NCI-H187 (cell line): ENCODE measurements at regions not wholly inside any gene's neighbourhood (a gene's known extent, or its start where the extent isn't known, plus 50 kb on each side); places are given as distances from the start of the nearest gene placed in this dataset.

Experiments
- DNase-seq, 2 experiments: peaks; one replicate each; lab custom pipeline; 2025; lab: John Stamatoyannopoulos, UW

DNA sequence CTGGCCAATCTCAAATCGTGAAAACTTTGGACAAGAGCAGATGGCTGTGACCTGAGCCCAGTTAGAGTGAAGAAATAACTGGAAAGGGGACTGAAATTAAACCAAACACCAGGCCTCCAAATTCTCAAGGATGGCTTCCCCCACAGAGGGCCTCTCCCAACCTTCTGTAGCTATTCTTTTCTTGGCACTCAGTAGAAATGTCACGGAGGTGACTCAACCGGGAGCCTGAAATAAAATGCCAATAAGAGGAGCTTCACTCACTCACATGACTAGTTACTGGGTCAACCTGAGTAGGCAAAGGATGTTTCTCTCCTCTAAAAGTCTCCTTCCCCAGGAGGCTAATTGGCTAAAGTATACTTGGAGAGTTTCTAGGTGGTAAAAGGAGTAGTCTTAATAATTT is 230.7 kb downstream of the MAF start:
- DNase-seq: no peak

DNA sequence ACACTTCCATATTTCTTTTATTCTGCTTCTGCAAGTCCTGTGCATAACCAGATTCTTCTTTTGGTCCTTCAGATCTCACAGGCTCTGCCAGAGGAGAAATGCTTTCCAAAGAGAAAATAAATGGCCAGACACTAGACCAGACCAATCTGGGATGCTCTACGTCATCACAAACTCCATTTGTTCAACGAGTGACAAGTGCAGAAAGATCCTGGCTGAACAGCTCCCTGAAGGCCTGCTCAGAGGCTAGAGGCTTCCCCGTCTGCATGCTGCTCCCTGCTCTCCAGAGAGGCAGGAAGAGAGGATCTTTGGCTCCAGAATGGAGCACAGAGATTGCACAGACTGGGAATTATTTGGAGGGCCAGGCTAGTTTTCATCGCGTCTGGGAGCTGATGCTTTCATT is 232.7 kb downstream of the MAF start:
- DNase-seq: no peak

DNA sequence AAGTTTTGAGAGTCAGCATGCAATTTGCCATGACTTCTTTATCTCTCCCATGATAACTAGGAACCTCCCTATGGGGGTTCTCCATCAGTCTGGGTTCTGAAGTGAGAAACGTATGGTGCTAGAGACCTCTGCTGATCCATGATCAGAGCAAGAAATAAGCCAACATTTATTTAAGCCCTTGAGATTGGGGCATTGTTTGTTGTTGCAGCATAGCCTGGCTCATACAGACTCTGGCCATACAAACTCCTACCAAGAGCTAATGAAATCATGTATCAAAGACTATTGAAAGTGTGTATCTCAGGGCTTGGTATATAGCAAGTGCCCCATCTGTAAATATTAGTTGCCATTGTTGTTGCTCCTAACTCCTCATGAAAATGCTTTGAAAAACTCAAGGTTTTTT is 233.9 kb downstream of the MAF start:
- no peak for DNase-seq

DNA sequence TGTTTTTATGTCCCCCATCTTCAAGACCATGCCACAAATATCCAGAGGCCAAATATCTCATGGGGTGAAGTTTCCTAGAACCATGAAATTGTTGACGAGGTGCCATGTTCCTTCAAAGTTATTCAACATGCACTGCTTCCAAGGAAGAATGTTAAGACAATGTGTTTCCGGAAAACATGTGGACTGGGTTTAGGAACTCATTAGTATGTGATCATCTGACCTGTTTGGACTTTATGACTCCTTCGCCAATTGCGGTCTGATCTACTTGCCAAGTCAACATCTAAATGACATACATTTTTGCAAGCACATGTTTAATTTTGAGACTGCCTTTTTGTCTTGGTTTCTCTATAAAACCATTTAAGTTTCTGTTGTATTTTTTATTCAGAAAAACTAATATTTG is 234.8 kb downstream of the MAF start:
- DNase-seq: no peak

DNA sequence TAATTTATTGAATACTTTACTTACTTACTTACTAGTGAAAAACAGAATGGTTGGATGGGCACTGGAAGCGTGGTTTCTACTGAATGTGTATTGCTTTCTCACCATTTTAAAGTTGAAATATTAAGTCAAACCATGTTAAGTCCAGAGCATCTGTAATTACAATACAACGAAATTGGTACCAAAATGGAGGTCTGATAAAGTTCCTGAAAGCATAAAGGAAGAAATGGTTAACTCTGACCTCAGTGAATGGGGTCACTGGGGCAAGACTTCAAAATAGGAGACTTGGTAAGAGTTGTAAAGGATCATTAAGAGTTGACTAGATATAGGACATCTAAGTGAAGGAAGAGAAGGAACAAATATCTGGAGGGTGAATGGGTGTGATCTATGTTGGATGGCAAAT is 237.1 kb downstream of the MAF start:
- DNase-seq: no peak

DNA sequence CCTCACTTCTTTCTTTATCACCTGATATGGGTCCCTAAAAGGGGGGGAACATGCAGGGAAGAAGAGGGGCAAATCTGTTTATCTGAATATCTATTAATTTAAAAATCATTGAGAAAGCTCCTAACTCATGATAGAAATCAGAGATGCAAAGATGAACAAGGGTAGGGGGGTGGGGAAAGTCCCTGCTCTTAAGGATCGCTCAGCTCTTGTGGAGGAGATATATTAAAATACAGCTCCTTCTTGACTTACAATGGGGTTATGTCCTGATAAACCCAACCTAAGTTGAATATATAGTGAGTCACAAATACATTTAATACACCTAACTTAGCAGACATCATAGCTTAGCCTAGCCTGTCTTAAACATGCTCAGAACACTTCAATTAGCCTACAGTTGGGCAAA is 237.5 kb downstream of the MAF start:
- DNase-seq: no peak

DNA sequence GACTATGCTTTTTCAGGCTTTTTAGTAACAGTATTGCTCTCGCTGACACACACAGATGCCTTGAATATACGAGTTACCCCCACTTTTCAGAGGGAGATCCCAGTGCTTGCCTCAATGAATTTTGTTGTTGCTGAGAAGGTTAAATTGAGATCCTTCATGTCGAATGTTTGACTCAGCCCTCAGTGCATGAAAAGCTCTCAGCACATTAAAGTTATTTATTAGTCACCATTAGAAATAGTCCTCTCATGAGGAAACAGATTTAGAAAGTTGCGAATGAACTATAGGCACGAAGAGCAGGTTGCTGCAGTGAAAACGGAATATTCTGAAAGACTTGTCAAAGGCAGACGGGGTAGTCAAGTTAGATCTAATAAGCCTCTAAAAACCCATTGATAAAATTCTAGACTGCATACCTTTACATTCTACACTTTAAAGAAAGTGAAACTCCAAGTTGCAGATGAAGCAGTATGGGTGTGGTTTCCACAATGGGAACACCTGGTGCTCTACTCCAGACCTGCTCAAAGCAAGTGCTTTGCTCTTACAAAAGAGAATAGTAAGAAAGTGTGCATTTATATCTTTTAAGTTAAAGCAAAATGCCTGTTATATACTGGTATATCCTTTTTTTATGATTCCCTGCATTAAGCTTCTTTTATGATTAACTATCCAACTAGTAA is 238.1 kb downstream of the MAF start:
- no peak for DNase-seq

DNA sequence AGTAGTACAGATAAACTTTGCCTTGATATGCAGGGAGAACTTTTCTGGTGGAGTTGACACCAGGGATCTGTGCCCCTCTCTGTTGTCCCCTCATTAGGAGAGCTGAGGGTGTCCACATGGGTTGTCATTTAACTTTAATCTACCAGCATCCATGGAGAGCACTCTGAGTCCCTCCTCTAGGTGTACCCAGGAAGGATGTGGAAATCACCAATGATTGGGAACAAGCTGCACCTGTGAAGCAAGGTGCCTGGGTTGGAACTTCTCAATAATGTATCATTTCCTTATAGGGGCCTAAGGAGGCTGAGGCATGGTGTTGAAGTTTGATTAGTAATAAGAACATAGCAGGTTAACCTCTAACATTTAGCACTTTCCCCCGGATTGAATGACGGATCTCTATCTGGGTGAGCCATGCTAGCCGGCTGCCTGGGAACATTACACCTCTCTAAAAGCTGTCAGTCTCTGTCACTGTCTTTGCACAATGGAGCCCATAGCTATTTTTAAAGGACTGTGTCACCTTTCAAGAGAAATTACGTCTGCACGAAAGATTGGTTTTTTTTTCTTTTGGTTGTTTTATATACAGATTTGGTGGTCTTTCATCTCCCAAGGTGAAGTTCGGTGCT is 239.3 kb downstream of the MAF start:
- DNase-seq: no peak

DNA sequence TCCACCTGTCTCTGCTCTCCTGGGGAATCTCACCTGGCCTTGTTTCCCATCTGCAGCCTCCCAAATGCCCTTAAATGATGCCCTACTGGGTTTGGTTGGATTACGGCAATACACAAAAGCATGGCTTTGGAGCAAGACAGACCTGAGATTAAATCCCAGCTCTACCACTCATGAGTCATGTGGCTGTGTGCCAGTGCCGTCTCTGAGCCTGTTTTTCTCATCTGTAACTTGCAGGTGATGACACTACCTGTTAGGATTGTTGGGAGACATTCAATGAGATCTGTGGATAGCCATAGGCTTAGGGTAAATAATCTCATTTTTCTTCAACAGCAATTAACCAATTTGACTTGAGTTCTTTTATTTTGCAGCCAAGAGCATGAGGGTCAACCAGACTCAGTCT is 240.3 kb downstream of the MAF start:
- no peak for DNase-seq

DNA sequence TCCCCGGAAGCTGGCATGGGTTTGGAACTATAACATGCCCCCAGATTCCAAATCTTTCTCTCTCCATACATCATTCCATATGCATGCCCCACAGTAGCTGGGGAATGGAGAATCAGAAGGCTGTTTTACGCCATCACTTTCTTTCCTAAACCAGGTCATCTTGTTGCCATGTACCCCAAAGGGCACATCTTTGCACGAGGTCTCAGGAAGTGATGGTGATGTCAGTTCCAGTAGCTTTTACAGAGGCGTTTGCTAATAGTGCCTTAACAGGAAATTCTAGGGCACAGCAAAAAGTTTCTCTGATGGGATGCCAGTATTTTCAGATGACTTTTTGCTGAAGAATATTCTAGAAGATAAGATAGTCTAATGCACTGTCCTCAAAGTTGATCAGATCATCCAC is 241.5 kb downstream of the MAF start:
- no peak for DNase-seq

DNA sequence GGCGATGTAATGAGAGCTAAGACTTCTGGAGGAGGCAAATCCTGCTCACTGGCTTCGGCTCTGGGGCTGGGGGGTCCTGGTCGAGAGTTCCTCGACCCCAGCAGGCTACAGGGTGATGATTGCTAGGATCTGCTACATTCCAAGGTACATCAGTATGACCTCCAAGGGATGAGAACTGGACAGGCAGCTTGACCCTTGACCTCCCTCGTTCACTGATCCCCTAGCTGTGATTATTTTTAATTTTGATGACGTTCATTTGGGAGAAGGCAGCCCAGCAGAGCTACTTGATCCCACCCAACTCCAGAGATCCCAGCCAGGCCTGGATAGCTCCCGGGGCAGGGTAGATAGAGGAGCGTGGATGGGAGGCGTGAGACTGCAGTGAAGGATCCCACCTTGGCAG is 242.3 kb downstream of the MAF start:
- no peak for DNase-seq

DNA sequence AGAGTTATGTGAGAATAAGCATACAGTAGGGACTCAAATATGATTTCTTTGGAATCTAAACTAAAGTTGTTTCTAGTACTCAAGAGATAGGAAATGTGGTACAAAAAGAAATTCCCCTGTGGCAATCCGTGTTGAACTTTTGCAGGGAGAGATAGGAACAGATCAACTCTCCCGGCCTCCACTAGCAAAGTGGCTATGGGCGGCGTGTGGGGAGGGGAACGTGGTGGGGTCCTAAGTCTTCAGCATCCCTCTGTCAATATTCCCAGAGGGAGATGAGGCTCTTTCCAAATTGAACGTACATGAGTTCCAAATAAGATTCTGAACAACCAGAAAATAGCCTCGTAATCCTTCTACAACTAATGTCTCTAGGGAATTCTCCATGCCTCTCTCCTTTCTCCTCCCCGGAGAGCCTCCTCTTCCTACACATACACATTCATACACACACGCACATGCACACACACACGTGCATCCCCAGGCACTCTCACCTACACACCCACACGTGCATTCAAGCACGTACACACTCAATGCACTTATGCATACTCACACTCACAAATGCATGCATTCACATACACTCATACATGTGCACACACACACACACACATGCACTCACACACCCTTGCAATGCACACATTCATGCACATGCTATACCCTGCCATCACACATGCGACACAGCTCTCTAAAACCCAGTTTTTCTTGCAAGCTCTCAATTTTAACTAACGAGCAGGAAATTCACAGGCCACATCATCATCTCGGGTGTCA is 244.8 kb downstream of the MAF start:
- no peak for DNase-seq

DNA sequence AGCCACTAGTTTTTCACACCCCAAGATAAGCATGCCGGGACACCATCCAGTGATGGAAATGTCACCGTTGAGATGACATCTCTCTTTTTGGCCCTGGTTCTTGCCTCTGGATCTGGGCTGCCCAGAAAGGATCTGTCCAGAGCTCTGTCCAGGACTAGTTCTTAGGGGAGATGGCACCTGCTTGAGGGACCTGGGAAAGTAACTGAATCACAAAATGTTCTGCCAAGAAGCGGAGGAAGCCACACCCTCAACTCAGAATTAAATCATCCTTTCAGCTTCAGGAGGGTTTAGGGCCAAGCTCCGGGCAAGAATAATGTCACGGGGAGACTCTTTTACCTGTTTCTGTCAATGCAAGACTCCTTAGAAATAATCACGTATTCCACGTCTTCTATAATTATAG is 248.6 kb downstream of the MAF start:
- DNase-seq: no peak

DNA sequence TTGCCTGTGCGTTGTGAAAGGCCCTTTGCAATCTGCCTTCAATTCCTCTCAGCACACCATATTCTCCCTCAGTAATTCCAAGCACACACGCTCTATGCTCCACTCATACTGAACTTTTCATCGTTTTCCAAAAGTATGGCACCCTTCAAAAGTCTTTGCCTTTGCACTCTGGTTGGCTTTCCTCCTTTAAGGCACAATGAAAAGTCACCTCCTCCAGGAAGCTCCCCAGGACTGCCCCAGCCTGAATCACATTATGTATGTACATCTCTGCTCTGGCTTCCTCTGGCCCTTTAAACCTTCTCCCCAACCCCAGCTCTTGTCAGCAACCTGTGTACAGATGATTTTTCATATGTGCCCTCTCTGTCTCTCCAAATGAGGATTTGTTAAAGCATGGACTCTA is 250.7 kb downstream of the MAF start:
- DNase-seq: no peak

DNA sequence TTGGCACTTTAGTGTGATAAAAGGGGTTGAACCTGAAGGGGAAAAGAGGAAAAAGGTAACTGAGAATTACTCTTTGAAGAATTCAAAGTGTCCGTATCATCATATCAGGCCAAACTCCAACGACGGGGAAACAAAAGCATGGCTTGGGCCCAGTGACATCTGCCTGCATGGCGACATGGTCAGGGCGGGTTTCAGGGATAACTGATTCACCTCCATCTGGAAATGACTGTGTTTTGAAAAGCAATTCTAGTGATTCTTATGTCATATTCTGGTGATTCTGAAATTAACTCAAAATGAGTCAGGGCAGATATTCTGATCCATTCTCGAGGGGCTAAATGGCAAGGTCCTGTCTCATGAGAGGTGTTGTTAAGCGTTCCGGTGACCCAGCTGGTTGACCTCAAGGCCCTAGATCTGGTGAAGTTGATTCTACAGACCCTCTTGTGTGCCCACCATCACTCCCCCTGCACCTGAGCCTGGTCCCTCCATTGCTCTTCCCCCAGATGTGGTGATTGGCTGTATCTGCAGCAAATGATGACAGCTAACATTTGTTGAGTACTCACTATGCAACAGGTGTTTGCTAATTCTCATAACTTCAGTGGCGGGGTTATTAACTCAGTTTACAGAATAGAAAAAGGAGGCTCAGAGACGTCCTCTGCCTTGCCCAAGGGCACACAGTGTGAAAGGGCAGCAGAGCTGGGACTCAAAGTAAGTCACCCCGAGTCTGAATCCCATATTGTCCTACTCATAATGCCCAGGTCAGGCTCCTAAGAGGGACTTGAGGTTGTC is 251.8 kb downstream of the MAF start:
- DNase-seq: no peak

DNA sequence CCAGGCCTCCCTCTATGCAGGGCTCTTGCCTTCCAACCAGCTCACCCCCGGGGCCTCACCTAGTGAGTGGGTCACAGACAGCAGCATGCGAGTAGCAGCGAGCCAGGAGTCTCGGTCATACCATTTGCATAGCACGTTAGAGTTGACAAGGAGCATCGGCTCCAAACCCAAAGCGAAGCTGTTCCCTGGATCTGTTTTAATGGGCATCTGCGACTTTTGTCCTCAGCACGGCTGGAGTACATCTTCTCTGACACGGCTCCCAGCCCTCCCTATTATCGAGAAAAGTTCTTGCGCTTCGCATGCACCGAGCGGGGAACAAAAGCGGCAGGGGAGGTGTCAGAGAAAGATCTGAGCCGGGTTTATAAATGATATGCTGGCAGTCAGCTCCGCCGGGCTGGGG is 253.3 kb downstream of the MAF start:
- DNase-seq: no peak

DNA sequence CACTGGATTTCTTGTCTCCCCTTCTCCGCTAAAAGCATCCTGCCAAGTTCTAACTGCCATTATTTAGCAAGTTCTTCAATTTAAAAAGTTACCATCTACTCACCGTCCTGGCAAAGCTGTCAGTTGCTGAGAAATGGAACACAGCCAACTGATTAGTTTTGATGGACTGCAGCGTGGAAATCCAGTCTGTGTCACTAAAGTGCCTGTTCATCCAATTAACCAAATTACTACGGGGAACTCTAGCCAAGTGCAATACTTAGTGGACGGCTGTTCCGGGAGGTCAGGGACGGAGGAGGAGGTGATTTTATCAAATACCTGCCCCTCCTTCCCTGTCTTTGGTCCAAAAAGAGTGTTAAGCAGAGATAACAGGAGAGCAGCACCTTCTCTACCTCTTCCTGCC is 260.7 kb downstream of the MAF start:
- no peak for DNase-seq

DNA sequence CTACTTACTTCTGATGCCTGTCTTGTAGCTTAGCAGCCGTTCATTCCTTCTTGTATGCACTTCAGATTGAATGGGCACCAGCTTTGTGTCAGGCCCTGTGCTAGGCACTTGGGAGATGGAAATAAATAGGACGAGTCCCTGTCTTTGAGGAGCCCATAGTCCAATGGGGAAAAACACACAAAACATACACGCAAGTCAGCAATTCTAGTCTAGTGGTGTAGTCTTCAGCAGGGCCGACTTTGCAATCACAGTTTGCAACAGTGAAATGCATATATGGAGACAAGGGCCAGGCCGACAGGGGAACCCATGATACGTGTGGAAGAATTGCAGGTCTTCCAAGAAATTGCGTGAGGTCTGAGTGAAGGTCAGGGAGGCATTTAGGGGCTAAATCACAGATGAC is 262.6 kb downstream of the MAF start:
- DNase-seq: no peak

DNA sequence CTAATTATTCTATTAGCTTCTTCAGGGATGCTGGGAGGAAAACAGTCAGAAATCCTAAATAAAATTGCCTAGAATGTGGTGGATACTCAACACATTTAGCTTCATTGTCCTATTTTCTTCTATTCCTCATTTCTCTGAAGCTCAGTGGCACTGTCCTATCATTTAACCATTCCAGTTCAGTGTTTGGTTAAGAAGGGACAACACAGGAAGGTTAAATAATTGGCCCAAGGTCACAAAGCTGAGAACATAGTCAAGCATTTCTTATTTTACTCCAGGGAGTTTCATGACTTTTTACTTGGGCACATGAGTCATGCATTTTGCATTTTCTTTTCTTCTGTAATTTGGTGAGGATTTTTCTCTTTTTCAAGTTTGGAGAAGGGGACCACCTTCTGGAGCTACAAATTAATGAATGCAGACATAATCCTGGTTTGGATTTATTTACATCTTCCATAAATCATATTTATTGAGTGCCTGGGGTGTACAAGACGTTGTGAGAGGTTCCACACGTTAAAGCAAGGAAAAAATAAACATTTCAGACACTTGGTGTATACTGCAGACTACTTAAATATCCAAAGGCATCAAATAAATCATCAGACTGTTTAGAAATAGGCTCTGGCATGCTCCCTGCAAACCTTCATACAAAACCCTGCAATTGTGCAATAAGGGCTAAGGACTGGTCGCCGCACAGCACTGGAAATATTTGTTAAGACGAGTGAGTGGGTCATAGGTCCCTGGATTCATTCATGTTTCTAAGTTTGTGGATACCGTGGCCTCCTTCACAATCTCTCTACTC is 263.9 kb downstream of the MAF start:
- DNase-seq: no peak

DNA sequence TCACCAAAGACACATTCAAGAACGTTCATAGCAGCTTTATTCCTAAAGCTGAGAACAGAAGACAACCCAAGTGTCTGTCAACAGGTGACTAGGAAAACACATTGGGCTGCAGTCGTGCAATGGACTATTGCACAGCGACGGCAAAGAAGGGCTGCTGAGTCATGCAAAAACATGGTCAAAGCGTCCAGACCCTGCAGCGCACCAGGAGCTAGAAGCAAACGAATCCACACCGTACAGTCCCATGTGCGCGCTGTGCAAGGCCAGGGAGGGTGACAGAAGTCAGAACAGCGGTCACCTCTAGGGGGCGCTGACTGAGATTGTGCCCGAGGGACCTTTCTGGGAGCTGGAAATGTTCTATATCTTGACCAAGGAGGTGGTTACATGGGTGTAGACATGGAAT is 266.4 kb downstream of the MAF start:
- no peak for DNase-seq

DNA sequence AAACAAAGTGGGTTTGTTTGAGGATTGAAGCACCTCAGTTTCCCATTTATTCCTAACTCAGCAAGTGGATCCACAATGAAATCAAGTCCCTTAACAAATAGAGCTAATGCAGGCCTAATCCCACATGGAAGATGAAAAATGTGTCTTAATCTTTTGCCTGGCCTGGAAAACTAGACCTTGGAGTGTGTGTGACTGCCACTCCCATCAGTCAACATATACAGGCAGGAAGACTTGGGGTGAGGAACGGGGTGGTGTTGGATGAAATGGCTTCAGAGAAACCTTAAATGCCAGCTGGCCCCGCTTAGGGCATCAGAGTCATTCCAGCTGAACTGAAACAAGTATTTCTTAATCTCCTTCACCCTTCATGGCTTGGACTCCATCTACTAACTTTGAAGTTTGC is 269.5 kb downstream of the MAF start:
- DNase-seq: no peak

DNA sequence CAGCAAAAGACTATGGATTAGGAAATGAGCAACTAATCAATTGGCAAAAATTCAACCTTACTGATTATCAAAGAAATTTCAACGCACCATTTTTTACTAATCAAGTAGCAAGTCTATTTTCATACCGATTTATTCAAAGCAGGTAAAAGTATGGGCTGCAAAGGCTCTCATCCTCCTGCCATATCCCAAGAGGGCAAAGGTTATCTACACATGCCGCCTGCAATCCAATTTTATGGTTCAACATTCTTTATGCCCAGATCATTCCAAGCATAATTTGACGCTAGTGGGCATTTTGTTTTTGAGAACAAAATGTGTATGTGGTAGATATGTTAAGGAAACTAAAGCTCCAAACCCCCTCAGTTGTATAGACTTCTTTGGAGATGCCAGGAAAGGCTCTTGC is 270.6 kb downstream of the MAF start:
- DNase-seq: no peak
